OCI-M2 (cell line): ENCODE measurements at regions not wholly inside any gene's neighbourhood (a gene's known extent, or its start where the extent isn't known, plus 50 kb on each side); places are given as distances from the start of the nearest gene placed in this dataset.

Experiments
- DNase-seq: peaks from one replicate; lab custom pipeline; 2025; ENCODE audit not compliant: unreplicated experiment; lab: John Stamatoyannopoulos, UW

DNA sequence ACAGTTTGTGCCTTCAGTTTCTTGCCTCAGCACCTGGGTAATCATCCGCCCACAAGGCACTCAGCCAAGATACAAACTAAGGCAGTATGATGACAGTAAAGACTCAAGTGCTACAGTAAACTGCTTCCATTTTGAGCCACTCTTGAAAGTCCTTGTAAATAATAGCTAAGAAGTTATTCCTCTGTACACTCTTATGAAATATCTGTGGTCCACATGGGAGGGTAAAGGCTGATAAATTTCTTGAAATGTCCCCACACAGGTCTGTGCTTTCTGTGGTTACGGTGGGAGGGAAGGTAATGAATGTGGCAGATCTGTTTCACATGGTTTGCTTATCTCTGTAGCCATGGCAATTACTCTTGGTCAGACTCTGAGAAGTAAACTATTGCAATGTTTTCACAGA lies 551.0 kb upstream of the ZWINT start:
- no peak for DNase-seq

DNA sequence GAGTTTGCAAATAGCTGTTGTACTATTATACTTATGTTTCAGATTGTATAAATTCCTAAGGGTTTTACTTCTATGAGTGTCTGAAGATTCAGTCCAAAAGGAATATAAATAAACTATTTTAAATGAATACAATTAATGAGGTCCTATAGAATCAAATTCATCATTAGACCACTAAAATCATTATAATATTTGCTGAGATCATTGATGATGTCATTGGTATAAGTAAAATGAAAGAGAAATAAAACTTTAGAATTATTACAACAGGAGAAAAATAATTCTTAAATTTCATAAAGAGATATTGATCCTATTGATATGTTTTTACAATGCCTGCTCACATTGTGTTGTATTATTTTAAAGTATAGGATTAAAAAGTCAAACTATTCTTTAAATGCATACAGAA lies 544.0 kb upstream of the ZWINT start:
- no peak for DNase-seq

DNA sequence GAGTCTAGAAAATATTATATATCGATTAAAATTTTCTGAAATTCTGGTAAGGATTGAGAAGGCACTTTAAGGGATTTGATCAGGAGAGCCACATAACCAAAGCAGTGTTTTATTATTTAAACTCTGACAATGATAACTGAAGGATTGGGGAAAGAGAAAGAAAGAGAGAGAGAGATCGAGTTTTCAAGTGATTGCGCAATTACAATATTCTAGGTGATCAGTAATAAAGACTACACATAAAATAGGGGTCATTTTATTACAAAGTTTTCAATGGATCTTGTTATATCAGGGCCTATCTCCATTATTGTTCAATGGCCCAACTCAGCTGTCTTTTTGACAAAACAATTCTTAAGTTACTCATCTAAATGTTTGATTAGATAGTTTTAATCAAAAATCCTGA lies 541.5 kb upstream of the ZWINT start:
- no peak for DNase-seq

DNA sequence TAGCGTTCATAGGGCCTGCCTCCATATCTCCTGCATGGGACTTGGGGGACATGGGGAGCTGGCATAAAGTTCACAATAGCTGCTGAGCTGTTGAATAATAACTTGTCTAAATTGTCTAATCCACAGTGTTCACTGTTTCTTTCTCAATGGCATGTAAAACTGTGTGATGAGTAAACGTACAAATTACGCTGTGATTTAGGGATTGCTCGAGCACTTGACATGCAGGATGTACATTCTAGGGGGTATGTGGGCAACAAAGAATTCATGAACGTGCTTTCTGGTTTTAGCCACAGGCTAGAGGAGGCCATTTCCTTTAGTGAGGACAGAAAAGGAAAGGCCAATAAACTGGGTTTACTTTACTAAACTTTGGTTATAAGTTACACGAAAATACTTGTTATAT lies 534.2 kb upstream of the ZWINT start:
- no peak for DNase-seq

DNA sequence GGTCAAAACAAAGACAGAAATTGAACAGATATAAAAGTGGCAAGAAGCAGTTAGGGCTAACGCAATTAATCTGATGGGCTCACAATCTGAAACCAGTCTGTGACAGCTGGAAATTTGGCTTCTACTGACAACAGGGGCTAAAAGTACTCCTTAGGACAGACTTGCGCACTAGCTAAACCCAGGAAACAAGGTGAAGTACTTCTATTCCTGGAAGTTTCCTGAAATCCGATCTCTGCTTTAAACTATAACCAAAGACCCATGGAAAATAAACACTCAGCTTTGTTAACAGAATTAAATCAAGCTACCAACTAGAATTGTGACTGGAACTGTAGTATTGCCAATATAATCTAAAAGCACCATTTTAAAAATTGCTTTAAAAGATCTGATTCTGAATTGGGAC lies 520.2 kb upstream of the ZWINT start:
- no peak for DNase-seq

DNA sequence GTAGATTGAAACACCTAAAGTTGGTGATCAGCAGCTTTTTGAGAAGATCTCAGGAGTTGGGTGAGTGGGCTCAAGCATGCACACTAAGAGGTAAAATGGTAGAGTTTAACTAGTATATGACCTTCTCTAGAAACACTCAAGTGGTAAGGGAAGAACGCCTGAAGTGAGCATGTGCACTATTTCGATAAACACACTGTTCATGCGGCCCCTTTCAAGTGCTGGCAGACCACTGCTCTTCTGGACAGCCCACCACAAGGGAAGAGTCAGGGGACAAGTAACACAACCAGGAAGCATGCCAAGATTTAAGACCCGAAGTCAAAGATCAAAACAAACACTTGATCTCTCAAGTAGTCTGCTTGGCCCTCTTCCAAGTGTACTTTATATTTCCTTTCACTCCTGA lies 519.5 kb upstream of the ZWINT start:
- DNase-seq: no peak

DNA sequence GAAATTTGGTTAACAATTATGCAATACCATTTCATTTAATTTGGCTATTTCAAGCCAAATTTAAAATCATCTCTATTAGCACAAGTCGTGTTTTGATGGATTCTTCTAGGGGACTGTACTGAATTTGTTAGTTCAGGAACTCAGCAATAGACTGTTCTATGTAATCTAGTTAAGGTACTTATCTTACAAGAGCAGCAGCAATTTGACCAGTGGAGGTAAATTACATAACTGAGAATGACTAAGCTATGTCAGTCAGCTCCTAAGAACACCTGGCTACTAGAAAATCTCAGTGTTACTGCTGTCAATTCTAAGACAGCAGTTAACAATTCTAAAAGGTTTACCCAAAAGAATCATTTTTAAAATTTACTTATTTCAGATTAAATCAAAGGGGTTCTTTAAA lies 513.9 kb upstream of the ZWINT start:
- DNase-seq: no peak

DNA sequence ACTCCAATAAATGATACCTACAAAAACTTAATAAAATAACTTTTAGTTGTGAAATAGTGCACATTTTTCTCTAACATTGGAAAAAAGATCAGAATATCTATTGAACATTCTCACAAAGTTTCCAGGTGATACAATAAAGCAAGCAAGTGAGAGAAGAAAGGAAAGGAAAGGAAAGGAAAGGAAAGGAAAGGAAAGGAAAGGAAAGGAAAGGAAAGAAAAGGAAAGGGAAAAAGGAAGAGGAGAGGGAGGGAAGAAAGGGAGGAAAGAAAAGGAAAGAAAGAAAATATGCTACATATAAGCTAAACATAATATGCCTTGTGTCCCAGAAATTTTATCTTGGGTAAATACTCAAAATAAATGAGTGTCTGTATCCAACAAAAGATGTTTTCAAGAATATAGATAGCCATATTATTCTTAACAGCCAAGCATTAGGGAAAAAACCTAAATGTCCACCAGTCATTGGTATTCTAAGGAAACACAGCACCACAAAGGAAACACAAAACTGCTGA lies 510.2 kb upstream of the ZWINT start:
- DNase-seq: no peak

DNA sequence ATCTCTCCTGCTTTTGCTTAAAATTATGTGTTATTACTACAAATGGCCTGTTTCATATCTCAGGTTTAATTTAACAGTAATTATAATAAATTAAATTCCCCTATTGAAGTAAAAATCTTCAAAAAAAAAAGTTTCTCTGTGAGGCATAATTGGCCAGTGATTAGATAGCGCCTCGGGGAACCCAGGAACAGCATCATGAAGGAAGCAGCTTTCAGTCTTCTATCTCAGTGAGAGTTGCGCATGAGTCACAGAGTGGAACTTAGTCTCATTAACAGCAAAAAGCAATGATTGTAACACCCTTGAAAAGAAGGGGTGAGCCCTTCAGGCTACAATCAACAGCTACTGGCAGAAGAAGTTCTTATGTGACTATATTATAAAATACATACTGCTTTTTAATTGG lies 506.2 kb upstream of the ZWINT start:
- no peak for DNase-seq

DNA sequence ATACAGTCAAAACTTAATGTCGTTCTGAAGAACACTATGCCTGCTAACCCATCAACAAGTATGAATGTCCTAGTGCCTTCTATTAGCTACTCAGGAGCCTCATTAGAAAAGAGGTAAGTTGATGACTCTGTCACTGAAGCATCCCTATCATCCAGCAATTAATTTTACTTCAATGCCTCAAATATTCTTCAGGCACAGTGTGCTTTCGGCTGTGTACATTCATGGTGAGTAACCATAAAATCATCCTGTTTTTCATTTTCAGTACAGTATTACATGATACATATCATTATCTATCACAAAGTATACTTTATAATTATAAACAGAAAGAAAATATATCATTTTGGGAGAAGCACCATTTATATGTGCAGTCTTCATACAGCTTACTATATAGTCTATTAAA lies 495.5 kb upstream of the ZWINT start:
- no peak for DNase-seq

DNA sequence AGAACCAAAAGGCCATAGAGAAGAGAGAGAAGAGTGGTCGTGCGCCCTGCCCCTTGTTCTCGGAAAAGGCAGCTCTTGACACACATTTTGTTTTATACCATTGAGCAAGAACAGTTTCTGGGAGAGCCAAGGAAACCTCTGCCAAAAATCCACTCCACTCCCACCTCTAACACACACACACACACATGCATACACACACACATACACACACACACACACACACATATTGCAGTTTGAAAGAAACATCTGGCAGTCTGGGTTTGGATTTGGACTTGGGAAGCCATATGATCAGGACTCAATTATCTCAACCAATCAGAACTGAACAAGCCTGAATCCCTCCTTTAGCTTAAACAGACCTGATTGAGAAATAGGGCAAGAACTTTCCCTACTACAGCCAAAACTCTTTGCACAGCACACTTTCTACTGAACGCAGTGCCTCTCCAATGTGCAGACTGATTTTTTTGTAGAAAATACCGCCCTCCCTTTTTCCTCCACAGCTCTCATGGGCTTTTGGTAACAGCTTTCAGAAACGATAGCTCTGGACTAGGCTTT lies 484.0 kb upstream of the ZWINT start:
- no peak for DNase-seq

DNA sequence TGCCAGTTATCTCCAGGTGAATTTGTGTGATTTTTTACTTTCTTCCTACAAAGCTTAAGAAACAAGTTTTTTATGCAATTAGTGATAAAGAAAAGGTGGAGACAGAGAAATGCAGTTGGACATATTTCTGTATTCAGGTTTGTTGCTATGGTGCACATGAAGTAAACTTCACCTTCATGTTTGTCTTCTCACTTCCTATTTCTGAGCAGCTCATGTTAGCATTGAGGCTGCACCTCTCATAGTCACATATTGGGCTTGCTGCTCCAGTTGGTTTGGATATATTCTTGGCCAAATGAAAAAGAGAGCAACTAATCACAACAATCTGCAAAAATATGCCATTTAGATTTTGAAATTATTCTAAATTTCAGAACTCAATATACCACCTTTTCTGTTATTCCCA lies 475.6 kb upstream of the ZWINT start:
- DNase-seq: no peak

DNA sequence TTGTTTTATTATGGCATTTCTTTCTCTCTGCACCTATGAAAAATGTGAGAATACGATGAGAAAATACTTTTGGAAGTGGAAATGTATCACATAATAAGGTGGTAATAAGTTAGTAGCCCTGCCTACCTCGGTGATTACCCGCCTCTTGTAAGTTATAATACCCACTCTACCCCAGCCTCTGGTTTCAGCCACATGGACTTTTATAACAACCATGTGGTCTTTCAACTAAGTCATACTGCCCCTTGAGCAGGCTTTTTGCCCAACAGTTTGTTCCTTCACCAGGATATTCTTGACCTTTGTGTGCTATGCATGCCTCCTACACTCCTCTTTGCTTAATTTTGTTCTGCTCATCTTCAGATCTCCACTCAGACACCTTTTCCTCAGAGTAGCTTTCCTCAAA lies 470.6 kb upstream of the ZWINT start:
- DNase-seq: no peak

DNA sequence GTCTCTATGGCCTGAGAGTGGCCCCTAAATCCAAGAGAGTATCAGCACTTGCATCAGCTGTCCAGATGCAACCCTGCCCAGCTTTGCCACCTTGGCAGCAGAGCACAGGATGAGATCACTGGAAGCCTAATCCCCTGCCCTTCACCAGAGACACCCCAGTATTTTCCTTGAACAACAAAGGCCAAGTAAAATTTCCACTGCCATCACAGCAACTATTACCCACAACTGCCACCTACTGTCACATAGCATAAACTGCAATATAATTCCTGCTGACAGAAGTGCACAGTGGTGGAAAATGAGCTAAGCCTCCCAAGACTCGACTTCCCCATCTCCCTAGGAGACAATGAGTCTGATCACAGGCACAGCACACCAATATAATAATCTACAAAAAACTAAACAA lies 462.8 kb upstream of the ZWINT start:
- no peak for DNase-seq

DNA sequence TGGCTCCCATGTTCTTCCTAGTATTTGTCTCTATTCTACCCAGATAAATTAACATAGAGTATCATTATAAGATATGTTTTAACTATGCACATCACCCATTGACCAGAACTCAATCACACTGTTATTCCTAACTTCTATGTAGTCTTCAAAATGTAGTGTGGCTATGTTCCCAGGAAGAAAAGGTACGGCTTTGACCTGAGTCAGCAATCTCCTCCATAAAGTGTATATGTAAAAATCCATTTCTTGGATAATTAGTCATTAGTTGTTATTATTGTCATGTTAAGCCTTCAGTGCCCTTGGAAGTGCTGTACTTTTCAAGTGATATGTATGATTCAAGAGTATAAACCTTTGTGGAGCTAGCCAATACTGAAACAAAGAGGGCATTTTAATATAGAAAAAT lies 444.0 kb upstream of the ZWINT start:
- no peak for DNase-seq

DNA sequence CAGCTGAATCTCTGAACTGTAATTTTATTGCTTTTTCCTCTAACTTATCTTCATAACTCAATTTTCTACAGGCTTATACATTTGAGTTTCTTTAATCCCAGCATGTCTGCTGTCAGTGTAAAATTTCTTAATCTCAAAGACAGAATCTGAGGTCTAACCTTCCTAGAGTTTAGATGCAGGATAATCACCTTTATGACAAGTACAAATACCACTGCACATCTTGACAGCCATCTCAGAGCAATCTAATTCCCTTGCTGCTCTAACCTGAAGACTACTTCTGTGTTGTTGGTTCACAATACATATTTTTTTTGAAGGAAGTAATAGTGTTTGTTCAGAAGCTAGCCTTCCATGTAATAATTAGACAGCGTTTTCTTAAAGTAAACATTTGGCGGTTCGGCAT lies 424.2 kb upstream of the ZWINT start:
- no peak for DNase-seq

DNA sequence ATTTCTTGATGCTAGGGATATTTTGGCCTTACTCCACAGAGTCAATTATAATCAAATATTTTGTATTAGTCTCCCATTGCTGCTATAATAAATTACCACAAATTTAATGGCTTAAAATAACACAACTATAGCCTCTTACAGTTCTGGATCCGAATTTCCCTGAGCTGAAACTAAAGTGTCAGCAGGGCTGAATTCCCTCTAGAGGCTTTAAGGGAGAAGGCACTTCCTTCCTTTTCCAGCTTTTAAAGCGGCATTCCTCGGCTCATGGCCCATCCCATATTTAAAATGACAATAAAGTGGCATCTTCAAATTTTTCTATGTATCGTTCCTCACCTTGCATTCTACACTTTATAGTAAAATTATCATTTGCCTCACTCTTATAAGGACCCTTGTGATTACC lies 421.4 kb upstream of the ZWINT start:
- no peak for DNase-seq

DNA sequence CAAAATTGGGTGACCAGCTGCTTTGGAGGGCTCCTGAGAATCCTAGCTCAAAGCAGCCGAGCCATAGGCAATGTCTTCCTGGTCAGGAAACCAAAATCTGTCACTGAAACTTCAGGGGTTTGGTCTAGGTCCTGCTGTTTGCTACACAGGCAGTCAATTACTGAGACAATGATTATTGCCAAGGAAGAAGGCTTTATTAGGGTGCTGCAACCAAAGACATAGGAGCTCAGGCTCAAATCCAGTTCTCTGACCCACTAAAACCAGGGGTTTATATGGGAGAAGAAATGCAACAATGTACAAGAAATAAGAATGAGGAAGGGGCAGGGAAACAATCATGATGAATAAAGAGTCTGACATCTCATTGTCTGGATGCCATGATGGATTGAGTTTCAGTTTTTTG lies 410.3 kb upstream of the ZWINT start:
- DNase-seq: no peak

DNA sequence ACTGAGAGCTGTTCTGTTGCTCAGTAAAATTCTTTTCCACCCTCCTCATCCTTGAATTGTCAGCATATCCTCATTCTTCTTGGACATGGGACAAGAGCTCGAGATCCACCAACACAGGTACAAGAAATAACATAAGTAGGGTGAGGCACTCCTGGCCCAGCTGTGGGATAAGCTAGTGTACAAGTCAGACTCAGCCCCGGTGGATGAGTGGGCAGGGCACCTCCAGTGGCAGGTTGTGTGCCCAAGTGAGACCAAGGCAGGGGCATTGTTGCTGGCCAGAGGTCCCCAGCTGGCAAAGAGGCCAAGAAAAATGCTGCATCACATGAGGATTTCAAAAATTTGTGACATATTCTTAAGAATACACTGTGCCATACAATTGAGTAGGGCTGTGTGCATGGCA lies 402.0 kb upstream of the ZWINT start:
- no peak for DNase-seq

DNA sequence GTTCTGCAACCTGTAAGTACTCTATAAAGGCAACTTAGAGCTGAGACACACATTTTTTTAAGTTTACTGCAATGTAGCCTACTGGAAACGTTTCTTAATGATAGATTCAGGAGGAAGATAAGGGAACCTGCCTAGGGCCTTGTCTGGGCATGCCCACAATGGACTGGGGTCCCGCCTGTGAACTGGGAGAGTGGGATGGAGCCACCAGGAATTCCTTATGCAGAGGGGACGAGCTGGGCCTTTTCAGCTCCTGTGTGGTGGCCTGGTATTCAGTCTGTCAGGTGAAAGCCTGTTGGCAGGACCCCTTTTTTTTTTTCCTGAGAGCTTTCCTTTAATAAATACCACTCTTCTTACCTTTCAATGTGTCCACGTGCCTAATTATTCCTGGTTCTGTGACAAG lies 384.4 kb upstream of the ZWINT start:
- DNase-seq: no peak

DNA sequence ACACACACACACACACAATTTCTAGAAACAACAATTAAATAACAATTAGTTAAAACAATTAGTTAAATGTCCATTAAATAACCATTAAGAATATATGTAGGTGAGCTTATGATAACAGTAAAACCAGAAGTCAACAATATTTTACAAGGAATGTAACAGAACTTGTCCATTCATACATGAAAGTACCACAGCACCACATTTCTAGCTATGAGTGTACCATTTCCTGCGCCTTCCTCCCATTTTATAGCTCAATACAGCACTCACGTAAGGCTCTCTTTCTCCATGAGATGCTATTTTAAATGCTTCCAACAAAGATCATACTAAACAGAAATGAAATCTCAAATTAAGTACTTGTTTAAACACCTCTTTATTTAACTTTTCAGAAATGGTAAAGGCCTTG lies 367.3 kb upstream of the ZWINT start:
- no peak for DNase-seq

DNA sequence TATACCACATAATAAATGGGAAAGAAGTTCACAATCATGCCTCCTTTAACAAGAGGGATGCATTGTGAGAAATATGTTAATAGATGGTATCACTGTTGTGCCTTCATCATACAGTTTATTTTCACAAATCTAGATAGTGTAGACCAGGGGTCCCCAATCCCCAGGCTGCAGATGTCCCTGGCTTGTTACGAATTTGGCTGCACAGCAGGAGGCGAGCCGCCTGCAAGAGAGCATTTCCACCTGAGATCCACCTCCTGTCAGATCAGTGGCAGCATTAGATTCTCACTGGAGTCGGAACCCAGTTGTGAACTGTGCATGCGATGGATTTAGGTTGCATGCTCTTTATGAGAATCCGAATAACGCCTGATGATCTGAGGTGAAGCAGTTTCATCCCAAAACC lies 361.9 kb upstream of the ZWINT start:
- no peak for DNase-seq

DNA sequence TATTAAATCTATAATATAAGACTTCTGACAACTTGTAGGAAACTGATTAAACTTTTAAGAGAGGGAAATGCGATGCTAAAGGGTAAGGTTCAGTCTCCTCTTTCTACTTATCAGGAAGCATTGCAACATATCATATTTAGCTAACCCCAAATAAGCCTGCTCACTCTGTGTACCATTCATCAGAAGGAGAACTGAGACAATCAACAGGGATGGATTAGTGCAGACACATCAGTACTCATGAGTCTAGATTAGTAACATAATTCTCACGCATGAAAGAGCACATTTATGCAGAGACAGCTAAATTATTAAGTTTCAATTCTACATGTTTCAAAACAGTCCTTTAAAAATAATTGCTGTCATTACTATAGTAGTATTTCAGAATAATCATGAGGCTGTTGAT lies 354.2 kb upstream of the ZWINT start:
- DNase-seq: no peak

DNA sequence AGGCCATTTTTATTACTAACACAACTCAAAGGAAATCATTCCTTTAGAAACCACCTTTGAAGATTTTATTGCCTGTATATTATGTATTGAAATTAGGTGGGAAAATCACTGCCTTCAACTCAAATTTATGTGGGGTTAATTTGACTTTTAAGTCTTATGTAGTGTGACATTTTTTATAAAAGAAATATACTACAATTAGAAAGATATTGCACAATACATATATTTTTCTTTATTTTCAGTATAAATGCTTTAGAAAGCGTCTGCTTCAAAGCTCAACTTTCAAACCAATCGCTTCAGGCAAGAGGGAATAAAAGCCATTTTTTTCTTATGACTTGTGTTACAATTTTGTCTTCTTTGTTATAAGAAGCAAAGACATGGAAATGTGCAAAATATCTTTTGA lies 337.4 kb upstream of the ZWINT start:
- no peak for DNase-seq
